GM12878 (cell line): ENCODE measurements at regions not wholly inside any gene's neighbourhood (a gene's known extent, or its start where the extent isn't known, plus 50 kb on each side); places are given as distances from the start of the nearest gene placed in this dataset.

ENCODE experiments used
- ATAC-seq: fragments of 200-7000 bp; cut with Tn5 transposase; 3 replicates; pipeline ENCODE4 v1.9.1; 2020; ENCODE audit warnings: mild to moderate bottlenecking, moderate library complexity
- BruUV-seq: library from RNA; stranded (reverse); fragments of 400-500 nt; replicated peaks from 2 replicates; lab custom pipeline; 2021; lab: Mats Ljungman, UMichigan
- CTCF ChIA-PET: fragments of 300-600 bp; sonication (Branson Sonifier 250); formaldehyde crosslinking; extraction: SDS; loops from one replicate; lab custom pipeline; 2021; ENCODE audit warnings: inconsistent platforms; lab: Yijun Ruan, JAX
- POLR2A ChIA-PET: fragments of 350-600 bp; formaldehyde crosslinking; extraction: SDS; loops from one replicate; lab custom pipeline; 2021; ENCODE audit warnings: inconsistent platforms; lab: Charles Lee
- RAD21 ChIA-PET: fragments of 300-600 bp; sonication (Branson Sonifier 250); formaldehyde crosslinking; loops from one replicate; lab custom pipeline; 2023; ENCODE audit warnings: antibody characterized with exemption; ENCODE audit not compliant: unreplicated experiment; lab: Charles Lee
- SMC1A ChIA-PET: fragments of 300-600 bp; sonication (Branson Sonifier 250); formaldehyde crosslinking; loops from one replicate; lab custom pipeline; 2023; ENCODE audit not compliant: unreplicated experiment, uncharacterized antibody; lab: Charles Lee
- DNase-seq: peaks from one replicate; pipeline ENCODE4 v3.0.0-alpha.2; 2011; ENCODE audit warnings: low read depth, low spot score
- FAIRE-seq: peaks from 3 replicates; lab custom pipeline; 2011; peaks lifted over from hg19 to GRCh38; lab: Jason Lieb, UNC
- H2AFZ ChIP-seq: 2 replicates; pipeline ENCODE4 v1.6.0; 2011; ENCODE audit warnings: low read depth, low read length, control low read depth; ENCODE audit not compliant: control insufficient read depth
- H3K27ac ChIP-seq: 2 replicates; pipeline ENCODE4 v1.5.1; 2011; ENCODE audit warnings: control low read depth; ENCODE audit not compliant: control insufficient read depth, insufficient read depth
- H3K27me3 ChIP-seq, 2 experiments: replicated peaks in 1 of 2; 2 replicates each; pipeline versions ENCODE4 v1.6.0 to v1.6.1; 2011; ENCODE audit warnings: low read length in 1 of 2; ENCODE audit not compliant: control insufficient read depth in 2 of 2, insufficient read depth in 2 of 2
- H3K36me3 ChIP-seq, 2 experiments: 2 replicates each; pipeline ENCODE4 v1.5.1; 2011; ENCODE audit warnings: low read length in 1 of 2; ENCODE audit not compliant: control insufficient read depth in 2 of 2, insufficient read depth in 2 of 2
- H3K4me1 ChIP-seq: 2 replicates; pipeline ENCODE4 v1.6.1; 2011; ENCODE audit warnings: mild to moderate bottlenecking, low read length, moderate library complexity, mixed read lengths; ENCODE audit not compliant: control insufficient read depth, insufficient read depth
- H3K4me2 ChIP-seq: 2 replicates; pipeline ENCODE4 v1.6.0; 2011; ENCODE audit warnings: control low read depth; ENCODE audit not compliant: control insufficient read depth, insufficient read depth
- H3K4me3 ChIP-seq: fragments of 200-600 bp; sonication (generic); 2 replicates; pipeline ENCODE4 v1.5.1; 2016
- H3K79me2 ChIP-seq: 2 replicates; pipeline ENCODE4 v1.6.0; 2011; ENCODE audit warnings: low read length; ENCODE audit not compliant: control insufficient read depth, insufficient read depth
- H3K9ac ChIP-seq: 2 replicates; pipeline ENCODE4 v1.8.0; 2011; ENCODE audit warnings: low read length, control low read depth, mixed read lengths; ENCODE audit not compliant: control insufficient read depth, insufficient read depth
- H3K9me3 ChIP-seq: replicated peaks from 3 replicates; pipeline ENCODE4 v1.5.1; 2011; ENCODE audit warnings: mild to moderate bottlenecking, low read length; ENCODE audit not compliant: control insufficient read depth, insufficient read depth
- H4K20me1 ChIP-seq: 2 replicates; pipeline ENCODE4 v1.6.0; 2011; ENCODE audit not compliant: control insufficient read depth, insufficient read depth
- BMI1 ChIP-seq: fragments of 450-650 bp; IDR thresholded peaks from 2 replicates; pipeline ENCODE4 v1.6.1; 2016; ENCODE audit warnings: mild to moderate bottlenecking, moderate library complexity, borderline replicate concordance
- CHD1 ChIP-seq: IDR thresholded peaks from 2 replicates; pipeline ENCODE4 v1.6.1; 2012; ENCODE audit warnings: low read depth, low read length, improper control_type of control experiment
- CREB1 ChIP-seq: IDR thresholded peaks from 2 replicates; pipeline ENCODE4 v1.6.1; 2012; ENCODE audit warnings: low read depth, mild to moderate bottlenecking, inconsistent platforms
- ESRRA ChIP-seq: IDR thresholded peaks from 2 replicates; pipeline ENCODE4 v1.6.1; 2012; ENCODE audit warnings: mild to moderate bottlenecking, low read length, improper control_type of control experiment
- SREBF2 ChIP-seq: IDR thresholded peaks from 2 replicates; pipeline ENCODE4 v1.6.1; 2012; ENCODE audit warnings: mild to moderate bottlenecking, low read length
- ZNF207 ChIP-seq: fragments of 450-650 bp; IDR thresholded peaks from 2 replicates; pipeline ENCODE4 v1.6.1; 2014; ENCODE audit warnings: antibody characterized with exemption, mild to moderate bottlenecking, borderline replicate concordance
- WGBS: methylation state at CpG from one replicate; pipeline ENCODE4 v1.1.6; 2016; ENCODE audit warnings: low lambda C conversion rate; ENCODE audit not compliant: insufficient replicate concordance, insufficient coverage; ENCODE audit errors: missing lambda C conversion rate; 5-methylcytosine and 5-hydroxymethylcytosine counted together
- in situ Hi-C: fragments of 300-500 bp; cut with MboI; formaldehyde crosslinking; loops from 9 replicates; pipeline ENCODE4 v1.14.3; 2018; ENCODE audit warnings: mixed read lengths
- intact Hi-C: fragments of 100-400 bp; cut with micrococcal nuclease; formaldehyde crosslinking; loops from one replicate; pipeline ENCODE4 v1.14.2; 2022; ENCODE audit not compliant: unreplicated experiment
- TF ChIP-seq, protein P1 (sequence below): IDR thresholded peaks from 2 replicates; pipeline ENCODE4 v1.6.1; 2011; ENCODE audit warnings: low read depth, low read length, improper control_type of control experiment, borderline replicate concordance
- TF ChIP-seq, protein P2 (sequence below): fragments of 450-650 bp; IDR thresholded peaks from 2 replicates; pipeline ENCODE4 v1.6.1; 2017; ENCODE audit warnings: low read depth, mild to moderate bottlenecking, moderate library complexity

DNA sequence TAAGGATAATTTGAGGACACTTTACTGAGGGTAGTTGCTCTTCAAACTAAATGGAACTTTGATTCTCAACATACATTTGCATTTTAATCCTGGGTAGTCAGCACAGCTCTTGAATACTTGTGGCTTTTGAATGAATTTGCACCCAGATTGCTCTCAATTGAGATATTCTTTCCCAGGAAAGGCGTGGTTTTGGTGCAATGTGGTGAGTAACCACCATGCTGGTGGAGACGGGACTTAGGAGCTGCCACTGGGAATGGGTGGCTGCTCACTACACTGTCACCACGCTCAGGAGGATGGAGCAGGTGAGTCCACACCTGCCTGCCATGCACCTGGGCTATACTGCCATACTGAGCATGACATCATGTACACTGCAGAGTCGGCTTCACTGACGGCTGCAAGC, 99.2 kb downstream of the IRX1 start:
- ChIA-PET CTCF (no interaction called here), SMC1A (no interaction called here), POLR2A (no interaction called here), RAD21 (no interaction called here)
- Histone ChIP-seq H3K27ac (no peak overlapping the region), H3K27me3 (no peaks in the 10 kb centered on the region), H3K4me1 (no peaks in the 10 kb centered on the region), H3K36me3 (no peaks in the 10 kb centered on the region), H3K9ac (no peak overlapping the region), H4K20me1 (no peaks in the 10 kb centered on the region), H2AFZ (no peak overlapping the region), H3K79me2 (no peaks in the 10 kb centered on the region), H3K9me3 (no peaks in the 10 kb centered on the region; the same call in 2 of the 3 replicates), H3K4me3 (no peak overlapping the region), H3K4me2 (no peak overlapping the region)
- TF ChIP-seq ZNF207 (no peak), CREB1 (no peak), ESRRA (no peak), CHD1 (no peak), SREBF2 (no peak), BMI1 (no peak)
- TF ChIP-seq, protein P1, sequence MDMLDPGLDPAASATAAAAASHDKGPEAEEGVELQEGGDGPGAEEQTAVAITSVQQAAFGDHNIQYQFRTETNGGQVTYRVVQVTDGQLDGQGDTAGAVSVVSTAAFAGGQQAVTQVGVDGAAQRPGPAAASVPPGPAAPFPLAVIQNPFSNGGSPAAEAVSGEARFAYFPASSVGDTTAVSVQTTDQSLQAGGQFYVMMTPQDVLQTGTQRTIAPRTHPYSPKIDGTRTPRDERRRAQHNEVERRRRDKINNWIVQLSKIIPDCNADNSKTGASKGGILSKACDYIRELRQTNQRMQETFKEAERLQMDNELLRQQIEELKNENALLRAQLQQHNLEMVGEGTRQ = no peak
- TF ChIP-seq, protein P2, sequence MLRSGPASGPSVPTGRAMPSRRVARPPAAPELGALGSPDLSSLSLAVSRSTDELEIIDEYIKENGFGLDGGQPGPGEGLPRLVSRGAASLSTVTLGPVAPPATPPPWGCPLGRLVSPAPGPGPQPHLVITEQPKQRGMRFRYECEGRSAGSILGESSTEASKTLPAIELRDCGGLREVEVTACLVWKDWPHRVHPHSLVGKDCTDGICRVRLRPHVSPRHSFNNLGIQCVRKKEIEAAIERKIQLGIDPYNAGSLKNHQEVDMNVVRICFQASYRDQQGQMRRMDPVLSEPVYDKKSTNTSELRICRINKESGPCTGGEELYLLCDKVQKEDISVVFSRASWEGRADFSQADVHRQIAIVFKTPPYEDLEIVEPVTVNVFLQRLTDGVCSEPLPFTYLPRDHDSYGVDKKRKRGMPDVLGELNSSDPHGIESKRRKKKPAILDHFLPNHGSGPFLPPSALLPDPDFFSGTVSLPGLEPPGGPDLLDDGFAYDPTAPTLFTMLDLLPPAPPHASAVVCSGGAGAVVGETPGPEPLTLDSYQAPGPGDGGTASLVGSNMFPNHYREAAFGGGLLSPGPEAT = no peak
- no TSS peak for BruUV-seq
- in situ Hi-C loops = no loop called here
- WGBS = 52% methylated on average over 5 of the region's 5 CpGs
- no peak for DNase-seq
- no peak for FAIRE-seq
- ATAC-seq = no peak
- intact Hi-C loops = no loop called here
